K562 (cell line): ENCODE measurements at regions not wholly inside any gene's neighbourhood (a gene's known extent, or its start where the extent isn't known, plus 50 kb on each side); places are given as distances from the start of the nearest gene placed in this dataset.

Experiments
- ATAC-seq: fragments of 200-7000 bp; cut with Tn5 transposase; 3 replicates; pipeline ENCODE4 v1.9.1; 2020; ENCODE audit warnings: moderate library complexity
- BruUV-seq: library from RNA; stranded (reverse); fragments of 400-500 nt; replicated peaks from 2 replicates; lab custom pipeline; 2021; lab: Mats Ljungman, UMichigan
- CTCF ChIA-PET: fragments of 300-600 bp; formaldehyde crosslinking; extraction: SDS; loops from one replicate; lab custom pipeline; 2021; ENCODE audit warnings: low intra/inter-chr PET ratio; lab: Yijun Ruan, JAX
- POLR2A ChIA-PET: fragments of 300-600, 350-650 bp; sonication (Branson Sonifier 250); formaldehyde crosslinking; extraction: SDS; loops from one replicate; lab custom pipeline; 2021; ENCODE audit warnings: antibody characterized with exemption, inconsistent platforms; lab: Yijun Ruan, JAX
- DNase-seq, 4 experiments: peaks; one replicate each; pipeline versions ENCODE4 v3.0.0 to v3.0.0-alpha.2; 2011 to 2018; ENCODE audit warnings: low spot score in 3 of 4, mixed read lengths in 3 of 4; ENCODE audit errors: extremely low read depth in 1 of 4
- FAIRE-seq: peaks from 2 replicates; lab custom pipeline; 2011; peaks lifted over from hg19 to GRCh38; lab: Jason Lieb, UNC
- H2AFZ ChIP-seq: 2 replicates; pipeline ENCODE4 v1.6.0; 2011; ENCODE audit warnings: low read depth, low read length, control low read depth, inconsistent platforms
- H3K27ac ChIP-seq: fragments of 200-600 bp; 3 replicates; pipeline ENCODE4 v1.8.0; 2011; ENCODE audit warnings: low read depth, mild to moderate bottlenecking, control low read depth, inconsistent platforms, low read length, moderate library complexity, mixed read lengths; ENCODE audit errors: extremely low read depth
- H3K27me3 ChIP-seq, 2 experiments: fragments of 300-600 bp in 1 of 2; 2 replicates in 1 of 2; 3 replicates in 1 of 2; pipeline versions ENCODE4 v1.6.0 to v1.8.0; 2011; ENCODE audit warnings: inconsistent platforms in 2 of 2, low read length in 2 of 2, mild to moderate bottlenecking in 1 of 2, mixed read lengths in 1 of 2, moderate library complexity in 1 of 2; ENCODE audit not compliant: control insufficient read depth in 2 of 2, insufficient read depth in 2 of 2
- H3K36me3 ChIP-seq: fragments of 300-600 bp; 3 replicates; pipeline ENCODE4 v1.8.0; 2011; ENCODE audit warnings: mild to moderate bottlenecking, low read length, inconsistent platforms; ENCODE audit not compliant: control insufficient read depth, insufficient read depth
- H3K4me1 ChIP-seq, 2 experiments: fragments of 200-600 bp in 1 of 2; replicated peaks in 1 of 2; 2 replicates in 1 of 2; 3 replicates in 1 of 2; pipeline versions ENCODE4 v1.5.1 to v1.8.0; 2011; ENCODE audit warnings: inconsistent platforms in 2 of 2, low read length in 2 of 2, mild to moderate bottlenecking in 1 of 2, mixed read lengths in 1 of 2, moderate library complexity in 1 of 2; ENCODE audit not compliant: control insufficient read depth in 2 of 2, insufficient read depth in 2 of 2
- H3K4me2 ChIP-seq: 2 replicates; pipeline ENCODE4 v1.6.1; 2011; ENCODE audit warnings: low read length, control low read depth, inconsistent platforms, mixed read lengths; ENCODE audit not compliant: insufficient read depth
- H3K4me3 ChIP-seq: fragments of 200-600 bp; sonication (generic), shearing (Covaris generic); 2 replicates; pipeline ENCODE4 v1.5.1; 2016; ENCODE audit warnings: control low read depth, inconsistent platforms
- H3K79me2 ChIP-seq: fragments of 200-600 bp; 3 replicates; pipeline ENCODE4 v1.8.0; 2011; ENCODE audit warnings: low read length, inconsistent platforms; ENCODE audit not compliant: control insufficient read depth, insufficient read depth
- H3K9ac ChIP-seq, 2 experiments: 2 replicates each; pipeline versions ENCODE4 v1.6.0 to v1.6.1; 2011; ENCODE audit warnings: low read depth in 2 of 2, low read length in 2 of 2, control low read depth in 1 of 2, inconsistent platforms in 1 of 2, mild to moderate bottlenecking in 1 of 2, mixed read lengths in 1 of 2; ENCODE audit not compliant: insufficient read depth in 1 of 2
- H3K9me1 ChIP-seq: one replicate; pipeline ENCODE4 v1.6.0; 2011; ENCODE audit warnings: inconsistent platforms, mild to moderate bottlenecking, low read length, moderate library complexity; ENCODE audit not compliant: control insufficient read depth, insufficient read depth
- H3K9me3 ChIP-seq: replicated peaks from 2 replicates; pipeline ENCODE4 v1.5.1; 2011; ENCODE audit warnings: low read depth, low read length, inconsistent platforms; ENCODE audit not compliant: control insufficient read depth, insufficient read depth
- H4K20me1 ChIP-seq: replicated peaks from 2 replicates; pipeline ENCODE4 v1.6.1; 2011; ENCODE audit warnings: low read length, inconsistent platforms, mixed read lengths; ENCODE audit not compliant: control insufficient read depth, insufficient read depth
- ATF1 ChIP-seq, 2 experiments: fragments of 450-650 bp in 1 of 2; IDR thresholded peaks; 2 replicates each; pipeline ENCODE4 v1.6.1; 2016; ENCODE audit warnings: missing compliant biosample characterization in 1 of 2, missing genetic modification characterization in 1 of 2
- CREBBP ChIP-seq: IDR thresholded peaks from one replicate; pipeline ENCODE4 v1.6.1; 2012; ENCODE audit warnings: low read depth, mild to moderate bottlenecking, control low read depth, inconsistent platforms, low read length
- ETV1 ChIP-seq: fragments of 450-650 bp; conservative IDR thresholded peaks from 2 replicates; pipeline ENCODE4 v1.6.1; 2016; ENCODE audit warnings: missing genetic modification characterization, control low read depth, low read depth, missing compliant biosample characterization
- GTF2F1 ChIP-seq: IDR thresholded peaks from 2 replicates; pipeline ENCODE4 v1.6.1; 2011; ENCODE audit warnings: low read depth, low read length, improper control_type of control experiment
- HLTF ChIP-seq: fragments of 450-650 bp; IDR thresholded peaks from 2 replicates; pipeline ENCODE4 v1.6.1; 2016
- ILF3 ChIP-seq: fragments of 450-650 bp; IDR thresholded peaks from 2 replicates; pipeline ENCODE4 v1.6.1; 2018; ENCODE audit warnings: antibody characterized with exemption, mild to moderate bottlenecking, moderate library complexity, borderline replicate concordance
- LARP7 ChIP-seq: fragments of 450-650 bp; IDR thresholded peaks from 2 replicates; pipeline ENCODE4 v1.6.1; 2016
- MED1 ChIP-seq: sonication (generic); formaldehyde crosslinking; IDR thresholded peaks from 2 replicates; pipeline ENCODE4 v1.8.1; 2023; ENCODE audit warnings: missing genetic modification reagents, borderline replicate concordance
- MTF1 ChIP-seq: fragments of 250-450 bp; sonication (Bioruptor Pico); IDR thresholded peaks from 2 replicates; pipeline ENCODE4 v1.9.0; 2021; ENCODE audit warnings: moderate library complexity, mild to moderate bottlenecking, inconsistent platforms, borderline replicate concordance
- NFXL1 ChIP-seq: fragments of 450-650 bp; formaldehyde crosslinking; IDR thresholded peaks from 2 replicates; pipeline ENCODE4 v1.4.0; 2021; ENCODE audit warnings: mild to moderate bottlenecking
- NR4A1 ChIP-seq, 2 experiments: fragments of 250-450 bp in 1 of 2; fragments of 450-650 bp in 1 of 2; sonication (Bioruptor Pico) in 1 of 2; IDR thresholded peaks; 2 replicates each; pipeline versions ENCODE4 v1.4.0 to v1.6.1; 2016 to 2020; ENCODE audit warnings: mild to moderate bottlenecking in 2 of 2, missing compliant biosample characterization in 1 of 2, missing genetic modification characterization in 1 of 2, moderate library complexity in 1 of 2
- POLR2H ChIP-seq: IDR thresholded peaks from 2 replicates; pipeline ENCODE4 v1.6.1; 2016; ENCODE audit warnings: missing genetic modification characterization, low read depth, mild to moderate bottlenecking, control low read depth, missing compliant biosample characterization, moderate library complexity
- RCOR1 ChIP-seq, 2 experiments: IDR thresholded peaks; 2 replicates each; pipeline ENCODE4 v1.6.1; 2012; ENCODE audit warnings: low read depth in 2 of 2, low read length in 2 of 2, borderline replicate concordance in 1 of 2, improper control_type of control experiment in 1 of 2
- TBL1XR1 ChIP-seq, 2 experiments: IDR thresholded peaks; 2 replicates each; pipeline ENCODE4 v1.6.1; 2012; ENCODE audit warnings: improper control_type of control experiment in 2 of 2, low read length in 2 of 2, mild to moderate bottlenecking in 1 of 2
- ZNF263 ChIP-seq: sonication (generic); formaldehyde crosslinking; IDR thresholded peaks from 2 replicates; pipeline ENCODE4 v1.8.0; 2022; ENCODE audit warnings: mild to moderate bottlenecking, missing genetic modification reagents, borderline replicate concordance
- ZNF644 ChIP-seq: fragments of 200-800 bp; sonication (Bioruptor generic); IDR thresholded peaks from 2 replicates; pipeline ENCODE4 v1.6.1; 2016; ENCODE audit warnings: low read depth, missing genetic modification characterization, missing compliant biosample characterization
- ZNF785 ChIP-seq: fragments of 250-450 bp; sonication (Bioruptor Pico); IDR thresholded peaks from 2 replicates; pipeline ENCODE4 v1.4.0; 2020; ENCODE audit warnings: mild to moderate bottlenecking
- WGBS: fragments of 100-300 bp; shearing (Covaris generic); methylation state at CpG from one replicate; pipeline ENCODE4 v1.1.6; 2016; ENCODE audit warnings: low coverage, mixed read lengths; ENCODE audit not compliant: insufficient coverage; ENCODE audit errors: missing lambda C conversion rate; 5-methylcytosine and 5-hydroxymethylcytosine counted together
- in situ Hi-C: fragments of 300-500 bp; cut with MboI; formaldehyde crosslinking; loops from 4 replicates; pipeline ENCODE4 v1.15.0; 2018; ENCODE audit warnings: inconsistent platforms, mixed read lengths
- intact Hi-C: fragments of 100-400 bp; cut with micrococcal nuclease; formaldehyde crosslinking; loops from 2 replicates; pipeline ENCODE4 v1.14.2; 2022

DNA sequence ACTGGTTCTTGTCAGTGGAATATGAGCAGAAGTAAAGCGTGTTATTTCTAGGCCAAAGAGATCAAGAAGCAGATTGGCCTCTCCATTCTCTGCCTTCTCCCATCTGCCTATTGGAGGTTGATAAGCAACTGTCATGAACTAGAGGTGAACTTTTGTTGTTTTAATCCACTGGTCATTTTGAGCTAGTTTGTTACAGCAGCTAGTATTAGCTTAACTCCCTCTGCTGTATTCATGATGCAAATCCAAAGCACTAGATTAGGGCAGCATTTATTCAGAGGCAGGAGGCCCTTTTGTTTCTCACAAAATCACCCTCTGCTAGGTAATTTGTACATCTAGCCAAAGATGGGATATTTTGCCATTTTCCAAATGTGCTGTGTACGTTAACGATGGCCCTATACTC, 97.3 kb upstream of the DPT start (continued):
- TF ChIP-seq ATF1 (CRISPR knock-in tag; IDR thresholded peaks at IDR 0.05), result no peak
- no peak for TF ChIP-seq ATF1 (tag; IDR thresholded peaks at IDR 0.05)

DNA sequence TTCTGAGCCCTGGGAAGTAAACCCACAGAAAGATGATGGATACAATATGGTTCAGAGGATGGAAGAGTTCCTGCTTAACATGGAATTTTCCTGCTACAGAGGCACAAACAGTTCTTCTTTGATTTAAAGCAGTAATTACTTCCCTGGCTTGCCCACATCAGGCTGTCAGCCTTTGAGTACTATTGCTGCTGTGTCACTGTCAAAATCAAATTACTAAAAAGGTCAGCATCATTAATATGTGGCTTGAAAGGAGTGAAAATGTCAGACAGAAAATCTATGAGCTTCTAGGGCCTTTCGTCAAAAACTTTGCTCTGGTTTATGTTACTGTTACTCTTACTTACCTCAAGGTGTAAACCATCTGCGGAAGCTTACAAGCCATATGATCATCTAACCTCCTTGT, 98.6 kb upstream of the DPT start:
- H3K27ac ChIP-seq, result no peak overlapping the region

More for the DNA sequence above, 98.6 kb upstream of the DPT start:
- intact Hi-C loops, result no loop called here
- in situ Hi-C loops, result no loop called here
- TF ChIP-seq CREBBP (no peak), GTF2F1 (no peak), LARP7 (no peak), RCOR1 (IDR thresholded peaks at IDR 0.05; ENCODE audit: borderline replicate concordance in 1 of 2, low read depth in 2 of 2, low read length in 2 of 2) (no peak), NFXL1 (CRISPR knock-in tag) (no peak), TBL1XR1 (IDR thresholded peaks at IDR 0.05; ENCODE audit: low read length in 2 of 2) (no peak), ETV1 (tag) (no peak), ZNF785 (CRISPR knock-in tag) (no peak), MED1 (CRISPR knock-in tag) (no peak), ZNF263 (CRISPR knock-in tag) (no peak), ZNF644 (tag) (no peak), NR4A1 (CRISPR knock-in tag; IDR thresholded peaks at IDR 0.05) (no peak), NR4A1 (tag; IDR thresholded peaks at IDR 0.05) (no peak), MTF1 (no peak), HLTF (no peak), ILF3 (no peak), POLR2H (tag) (no peak)
- 0% methylated on average over 2 of the region's 2 CpGs for WGBS
- ChIA-PET CTCF (no interaction called here), POLR2A (no interaction called here)
- no peaks in the 10 kb centered on the region for H3K9me3 ChIP-seq
- H4K20me1 ChIP-seq, result no peaks in the 10 kb centered on the region
- no peaks in the 10 kb centered on the region for H3K79me2 ChIP-seq
- BruUV-seq, result no TSS peak
- no peak overlapping the region for H3K9ac ChIP-seq
- no peaks in the 10 kb centered on the region for H3K9me1 ChIP-seq
- H2AFZ ChIP-seq, result no peak overlapping the region
- H3K4me3 ChIP-seq, result no peak overlapping the region
- H3K36me3 ChIP-seq, result no peaks in the 10 kb centered on the region
- no peak overlapping the region for H3K4me2 ChIP-seq
- no peaks in the 10 kb centered on the region for H3K4me1 ChIP-seq
- no peak for ATAC-seq
- DNase-seq, result no peak
- H3K27me3 ChIP-seq, result no peaks in the 10 kb centered on the region; a peak in 1 of 5 replicates
- FAIRE-seq, result peak; percentile 19
